ENCODE measurements at regions not wholly inside any gene's neighbourhood (a gene's known extent, or its start where the extent isn't known, plus 50 kb on each side); places are given as distances from the start of the nearest gene placed in this dataset.
"Not testable (repeated sequence)": the region's sequence is repeated elsewhere in the genome, so short reads cannot be mapped to it uniquely, and the experiment has no call there.

DNA sequence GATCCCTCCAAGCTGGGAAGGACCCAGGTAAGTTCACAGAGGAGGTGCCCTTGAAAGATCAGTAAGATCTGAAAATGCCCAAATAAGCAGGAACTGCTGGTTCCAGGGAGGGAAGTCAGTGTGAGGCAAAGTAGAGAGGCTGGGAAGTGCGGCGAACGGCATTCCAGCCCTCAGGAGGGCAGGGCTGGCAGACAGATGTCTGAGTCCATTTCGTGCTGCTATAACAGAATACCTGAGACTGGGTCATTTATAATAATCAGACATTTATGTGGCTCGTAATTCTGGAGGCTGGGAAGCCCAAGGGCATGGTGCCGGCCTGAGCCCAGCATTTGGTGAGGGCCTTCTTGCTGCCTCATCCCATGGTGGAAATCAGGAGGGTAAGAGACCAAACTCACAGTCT is 105.1 kb downstream of the TNFRSF13B start:
- H3K36me3 ChIP-seq (ENCODE audit: low read depth); DNase-seq (ENCODE audit: low spot score); H3K4me1 ChIP-seq (ENCODE audit: insufficient read depth, poor library complexity, severe bottlenecking); H3K4me3 ChIP-seq (ENCODE audit: severe bottlenecking); H3K27ac ChIP-seq (ENCODE audit: poor library complexity, severe bottlenecking); ATAC-seq (ENCODE audit: low read depth); H3K9me3 ChIP-seq (ENCODE audit: severe bottlenecking); H3K27me3 ChIP-seq (ENCODE audit: insufficient read depth, poor library complexity, severe bottlenecking): not testable (repeated sequence)

DNA sequence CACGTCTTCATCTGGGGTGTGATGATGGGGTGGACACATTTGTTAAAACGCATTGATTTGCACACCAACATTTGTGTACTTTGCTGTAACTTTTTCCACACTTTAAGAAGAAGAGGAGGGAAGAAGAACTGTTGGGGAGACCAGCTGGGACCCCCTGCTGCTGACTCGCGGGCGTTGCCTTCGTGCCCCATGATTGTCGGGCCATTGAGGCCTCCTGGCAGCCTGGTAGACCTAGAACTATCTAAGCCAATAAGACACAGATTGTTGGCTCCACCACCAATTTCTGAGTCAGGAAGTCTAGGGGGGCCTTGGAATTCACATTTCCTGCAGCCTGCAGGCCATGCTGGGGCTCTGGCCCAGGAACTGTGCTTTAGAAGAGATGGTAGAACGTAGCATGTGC is 105.5 kb downstream of the TNFRSF13B start:
- TF ChIP-seq, protein P1, sequence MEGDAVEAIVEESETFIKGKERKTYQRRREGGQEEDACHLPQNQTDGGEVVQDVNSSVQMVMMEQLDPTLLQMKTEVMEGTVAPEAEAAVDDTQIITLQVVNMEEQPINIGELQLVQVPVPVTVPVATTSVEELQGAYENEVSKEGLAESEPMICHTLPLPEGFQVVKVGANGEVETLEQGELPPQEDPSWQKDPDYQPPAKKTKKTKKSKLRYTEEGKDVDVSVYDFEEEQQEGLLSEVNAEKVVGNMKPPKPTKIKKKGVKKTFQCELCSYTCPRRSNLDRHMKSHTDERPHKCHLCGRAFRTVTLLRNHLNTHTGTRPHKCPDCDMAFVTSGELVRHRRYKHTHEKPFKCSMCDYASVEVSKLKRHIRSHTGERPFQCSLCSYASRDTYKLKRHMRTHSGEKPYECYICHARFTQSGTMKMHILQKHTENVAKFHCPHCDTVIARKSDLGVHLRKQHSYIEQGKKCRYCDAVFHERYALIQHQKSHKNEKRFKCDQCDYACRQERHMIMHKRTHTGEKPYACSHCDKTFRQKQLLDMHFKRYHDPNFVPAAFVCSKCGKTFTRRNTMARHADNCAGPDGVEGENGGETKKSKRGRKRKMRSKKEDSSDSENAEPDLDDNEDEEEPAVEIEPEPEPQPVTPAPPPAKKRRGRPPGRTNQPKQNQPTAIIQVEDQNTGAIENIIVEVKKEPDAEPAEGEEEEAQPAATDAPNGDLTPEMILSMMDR (IDR thresholded peaks at IDR 0.05; ENCODE audit: poor library complexity, severe bottlenecking), result no peak
- H3K27me3 ChIP-seq (ENCODE audit: insufficient read depth, poor library complexity, severe bottlenecking), result no peaks in the 10 kb centered on the region
- no peaks in the 10 kb centered on the region for H3K9me3 ChIP-seq (ENCODE audit: severe bottlenecking)
- H3K4me3 ChIP-seq (ENCODE audit: severe bottlenecking), result no peak overlapping the region
- H3K36me3 ChIP-seq (ENCODE audit: low read depth), result no peaks in the 10 kb centered on the region
- DNase-seq (ENCODE audit: low spot score), result no peak
- H3K27ac ChIP-seq (ENCODE audit: poor library complexity, severe bottlenecking), result peak overlapping the region; percentile 31
- no peak for ATAC-seq (ENCODE audit: low read depth)
- H3K4me1 ChIP-seq (ENCODE audit: insufficient read depth, poor library complexity, severe bottlenecking), result no peaks in the 10 kb centered on the region

DNA sequence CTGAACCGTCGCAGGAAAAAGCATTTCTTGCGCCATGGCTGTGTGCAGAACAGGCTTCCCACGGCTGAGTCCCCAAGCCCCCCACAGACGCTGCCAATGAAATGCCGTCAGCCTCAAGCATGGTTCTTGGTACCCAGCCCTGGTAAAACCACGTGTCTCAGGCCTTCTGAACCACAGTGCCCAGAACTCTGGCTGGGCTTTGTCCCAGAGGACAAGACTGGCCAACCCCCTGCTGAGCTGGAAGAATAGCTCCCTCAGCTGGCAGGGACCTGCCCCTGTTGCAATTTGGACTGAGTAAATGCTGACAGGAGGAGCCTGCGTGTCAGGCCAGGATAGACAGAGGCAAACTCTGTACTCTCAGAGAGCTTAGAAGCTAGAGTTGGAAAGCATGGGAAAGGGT is 106.2 kb downstream of the TNFRSF13B start:
- not testable (repeated sequence) for H3K4me3 ChIP-seq (ENCODE audit: severe bottlenecking); H3K27me3 ChIP-seq (ENCODE audit: insufficient read depth, poor library complexity, severe bottlenecking); H3K4me1 ChIP-seq (ENCODE audit: insufficient read depth, poor library complexity, severe bottlenecking); H3K36me3 ChIP-seq (ENCODE audit: low read depth); H3K9me3 ChIP-seq (ENCODE audit: severe bottlenecking); DNase-seq (ENCODE audit: low spot score)
- peak; percentile 1; the same call in 1 of the 3 replicates for ATAC-seq (ENCODE audit: low read depth)
- peak overlapping the region; percentile 31 for H3K27ac ChIP-seq (ENCODE audit: poor library complexity, severe bottlenecking)

DNA sequence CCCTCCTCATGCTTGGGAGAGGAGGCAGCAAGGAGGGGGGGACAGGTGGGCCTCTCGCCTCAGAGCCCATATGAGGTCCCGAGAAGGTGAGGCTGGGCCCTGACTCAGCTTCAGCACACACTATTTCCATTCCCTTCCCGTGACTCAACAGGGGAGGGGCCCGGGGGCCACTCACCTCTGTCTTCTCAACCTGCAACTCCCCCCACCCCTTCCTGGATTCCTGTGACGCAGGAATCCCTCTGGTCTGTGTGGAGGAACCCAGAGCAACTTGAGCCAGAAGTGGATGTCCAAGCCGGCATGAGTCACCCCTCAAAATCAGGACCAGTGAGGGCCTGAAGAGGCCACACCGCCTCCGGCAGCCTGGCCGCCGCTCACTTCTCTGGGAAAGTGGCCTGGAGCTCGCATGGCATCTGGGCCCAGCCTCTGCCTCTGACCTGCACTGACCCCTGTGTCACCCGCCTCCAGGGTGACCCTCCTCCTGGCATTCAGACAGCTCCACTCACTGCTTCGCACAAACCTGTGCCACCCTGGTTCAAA is 106.8 kb downstream of the TNFRSF13B start:
- not testable (repeated sequence) for H3K27ac ChIP-seq (ENCODE audit: poor library complexity, severe bottlenecking); H3K36me3 ChIP-seq (ENCODE audit: low read depth); H3K27me3 ChIP-seq (ENCODE audit: insufficient read depth, poor library complexity, severe bottlenecking); DNase-seq (ENCODE audit: low spot score); H3K4me3 ChIP-seq (ENCODE audit: severe bottlenecking); H3K9me3 ChIP-seq (ENCODE audit: severe bottlenecking); H3K4me1 ChIP-seq (ENCODE audit: insufficient read depth, poor library complexity, severe bottlenecking)
- ATAC-seq (ENCODE audit: low read depth), result peak; percentile 84

DNA sequence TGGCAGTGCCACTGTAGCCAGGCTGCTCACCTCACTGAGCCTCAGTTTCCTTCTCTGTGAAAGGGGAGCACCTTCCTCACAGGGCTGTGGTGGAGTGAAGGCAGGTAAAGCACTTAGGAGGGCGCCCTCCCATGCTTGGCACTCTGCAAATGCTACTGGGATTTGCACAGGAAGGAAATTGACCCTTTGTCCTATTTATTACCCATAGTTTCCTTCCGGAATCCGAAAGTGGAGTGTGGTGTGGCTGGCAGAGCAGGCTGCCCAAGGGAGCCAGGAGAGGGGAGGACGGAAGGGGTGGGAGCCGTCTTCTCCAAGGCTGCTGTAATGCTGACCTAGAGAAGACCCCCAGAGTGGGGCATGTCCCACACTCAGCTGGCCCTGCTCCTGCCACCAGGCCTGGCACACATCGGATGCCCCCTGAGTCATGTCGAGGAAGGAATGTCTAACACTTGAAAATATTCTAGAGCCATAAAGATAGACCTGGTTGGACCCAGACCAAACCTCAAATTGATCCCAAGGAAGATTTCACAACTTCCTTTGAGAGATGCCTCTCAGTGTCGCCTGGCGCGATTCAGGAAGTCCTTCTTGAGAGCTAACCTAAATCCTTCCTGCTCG is 107.3 kb downstream of the TNFRSF13B start:
- H3K4me1 ChIP-seq (ENCODE audit: insufficient read depth, poor library complexity, severe bottlenecking); DNase-seq (ENCODE audit: low spot score); H3K4me3 ChIP-seq (ENCODE audit: severe bottlenecking); H3K9me3 ChIP-seq (ENCODE audit: severe bottlenecking); H3K27ac ChIP-seq (ENCODE audit: poor library complexity, severe bottlenecking); H3K27me3 ChIP-seq (ENCODE audit: insufficient read depth, poor library complexity, severe bottlenecking); H3K36me3 ChIP-seq (ENCODE audit: low read depth): not testable (repeated sequence)
- peak; percentile 3 for ATAC-seq (ENCODE audit: low read depth)

DNA sequence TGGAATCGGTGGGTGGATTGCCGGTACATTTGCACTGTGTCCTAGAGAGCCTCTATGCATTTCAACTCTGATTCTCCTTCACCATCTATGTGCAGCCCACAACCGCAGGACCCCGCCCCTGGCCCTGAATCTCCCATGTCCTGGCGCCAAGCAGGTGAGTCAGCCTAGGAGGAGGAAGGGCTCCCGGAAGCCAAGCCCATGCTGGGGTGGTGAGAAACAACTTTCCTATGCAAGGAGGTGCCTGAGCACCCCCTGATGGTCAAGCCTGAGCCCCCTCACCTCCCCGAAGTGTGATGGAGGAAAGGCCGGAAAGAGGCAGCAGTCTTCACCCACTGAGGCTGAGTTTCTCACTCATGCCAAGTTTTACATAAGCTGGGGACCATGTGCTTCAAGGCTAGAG is 110.8 kb downstream of the TNFRSF13B start:
- H3K27me3 ChIP-seq (ENCODE audit: insufficient read depth, poor library complexity, severe bottlenecking); H3K36me3 ChIP-seq (ENCODE audit: low read depth); H3K4me1 ChIP-seq (ENCODE audit: insufficient read depth, poor library complexity, severe bottlenecking); H3K9me3 ChIP-seq (ENCODE audit: severe bottlenecking); H3K4me3 ChIP-seq (ENCODE audit: severe bottlenecking): not testable (repeated sequence)
- ATAC-seq (ENCODE audit: low read depth), result peak; percentile 70
- DNase-seq (ENCODE audit: low spot score), result peak; percentile 81
- TF ChIP-seq, protein P1 (IDR thresholded peaks at IDR 0.05; ENCODE audit: poor library complexity, severe bottlenecking), result peak; percentile 60
- H3K27ac ChIP-seq (ENCODE audit: poor library complexity, severe bottlenecking), result peak overlapping the region; percentile 33

DNA sequence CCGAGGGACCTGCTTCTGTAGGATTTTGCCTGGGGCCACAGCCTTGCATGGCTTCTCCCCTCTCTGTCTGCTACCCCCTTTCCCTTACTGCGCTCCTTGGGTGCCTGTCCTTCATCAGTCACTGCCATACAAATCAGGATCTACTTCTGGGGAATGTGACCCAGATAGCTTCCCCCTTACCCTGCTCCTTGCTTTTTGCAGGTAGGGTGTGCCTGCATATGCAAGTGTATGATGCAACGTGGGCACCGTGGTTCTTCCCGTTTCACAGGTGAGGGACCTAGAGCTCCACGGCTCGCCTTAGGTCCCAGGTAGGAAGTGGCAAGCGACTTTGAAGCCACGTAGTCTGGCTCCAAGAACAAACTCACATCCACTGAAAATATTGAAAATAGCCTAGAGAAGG is 111.5 kb downstream of the TNFRSF13B start:
- peak overlapping the region; percentile 33 for H3K27ac ChIP-seq (ENCODE audit: poor library complexity, severe bottlenecking)
- not testable (repeated sequence) for ATAC-seq (ENCODE audit: low read depth); H3K36me3 ChIP-seq (ENCODE audit: low read depth); H3K4me1 ChIP-seq (ENCODE audit: insufficient read depth, poor library complexity, severe bottlenecking); H3K27me3 ChIP-seq (ENCODE audit: insufficient read depth, poor library complexity, severe bottlenecking); H3K4me3 ChIP-seq (ENCODE audit: severe bottlenecking); H3K9me3 ChIP-seq (ENCODE audit: severe bottlenecking); DNase-seq (ENCODE audit: low spot score)

DNA sequence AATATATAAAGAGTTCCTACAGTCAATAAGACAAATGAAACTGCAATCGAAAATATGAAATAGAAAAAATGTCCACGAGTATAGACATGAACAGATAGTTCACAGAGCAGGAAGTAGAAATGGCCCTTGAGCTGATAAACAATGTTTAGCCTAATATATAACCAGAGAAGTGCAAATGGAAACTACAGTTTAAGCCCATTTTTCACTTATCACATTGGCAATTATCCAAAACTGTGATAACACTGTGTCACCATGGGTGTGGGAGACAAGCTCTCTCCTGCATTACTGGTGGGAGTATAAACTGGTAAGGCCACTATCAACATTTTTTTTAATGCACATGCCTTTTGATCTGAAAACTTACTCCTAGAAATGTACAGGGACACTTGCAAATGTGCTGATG is 112.4 kb downstream of the TNFRSF13B start:
- ATAC-seq (ENCODE audit: low read depth), result not testable (repeated sequence)

DNA sequence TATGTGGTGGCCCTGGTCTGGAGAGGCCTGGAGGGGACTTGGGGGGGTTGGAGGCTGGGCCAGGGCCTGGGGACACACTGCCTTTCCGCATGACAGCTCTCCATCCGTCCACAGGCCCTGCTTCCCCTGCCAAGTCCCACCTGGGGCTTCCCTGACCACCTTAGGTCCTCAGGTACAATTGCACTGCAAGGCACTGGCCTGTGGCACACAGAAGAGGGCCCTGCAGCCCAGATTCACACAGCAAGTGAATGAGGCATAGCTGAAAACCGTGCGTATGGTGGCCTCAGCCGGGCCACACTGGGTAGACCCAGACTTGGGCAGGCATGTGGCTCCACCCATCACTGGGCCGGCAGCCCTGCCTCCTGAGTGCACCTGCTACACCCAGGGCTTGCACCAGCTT is 114.2 kb downstream of the TNFRSF13B start:
- H3K4me1 ChIP-seq (ENCODE audit: insufficient read depth, poor library complexity, severe bottlenecking); H3K4me3 ChIP-seq (ENCODE audit: severe bottlenecking); H3K9me3 ChIP-seq (ENCODE audit: severe bottlenecking); H3K27ac ChIP-seq (ENCODE audit: poor library complexity, severe bottlenecking); DNase-seq (ENCODE audit: low spot score); H3K36me3 ChIP-seq (ENCODE audit: low read depth); H3K27me3 ChIP-seq (ENCODE audit: insufficient read depth, poor library complexity, severe bottlenecking); ATAC-seq (ENCODE audit: low read depth): not testable (repeated sequence)

More for the DNA sequence above, 112.4 kb downstream of the TNFRSF13B start:
- not testable (repeated sequence) for H3K27me3 ChIP-seq (ENCODE audit: insufficient read depth, poor library complexity, severe bottlenecking); H3K9me3 ChIP-seq (ENCODE audit: severe bottlenecking); H3K27ac ChIP-seq (ENCODE audit: poor library complexity, severe bottlenecking); H3K4me3 ChIP-seq (ENCODE audit: severe bottlenecking); H3K36me3 ChIP-seq (ENCODE audit: low read depth); DNase-seq (ENCODE audit: low spot score); H3K4me1 ChIP-seq (ENCODE audit: insufficient read depth, poor library complexity, severe bottlenecking)

DNA sequence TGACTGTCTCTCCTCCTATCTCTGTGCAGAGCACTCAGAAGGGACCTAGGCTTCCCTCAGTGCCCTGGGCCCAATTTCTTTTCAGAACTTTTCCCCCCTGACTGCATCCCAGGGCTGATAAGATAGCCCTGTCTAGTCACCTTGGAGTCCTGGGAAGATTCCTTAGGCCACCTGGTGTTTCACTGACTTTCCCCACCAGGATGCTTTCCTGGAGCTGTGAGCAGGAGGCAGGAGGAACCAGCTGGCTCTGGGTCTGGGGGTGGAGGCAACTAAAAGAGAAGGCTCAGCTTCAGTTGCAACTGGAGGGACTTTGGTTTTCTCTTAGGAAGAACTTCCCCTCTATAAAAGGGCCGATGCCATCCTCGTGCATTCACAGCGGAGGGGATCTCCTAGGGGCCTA is 115.1 kb downstream of the TNFRSF13B start:
- not testable (repeated sequence) for H3K4me1 ChIP-seq (ENCODE audit: insufficient read depth, poor library complexity, severe bottlenecking); H3K27ac ChIP-seq (ENCODE audit: poor library complexity, severe bottlenecking); DNase-seq (ENCODE audit: low spot score); H3K36me3 ChIP-seq (ENCODE audit: low read depth); H3K9me3 ChIP-seq (ENCODE audit: severe bottlenecking); H3K27me3 ChIP-seq (ENCODE audit: insufficient read depth, poor library complexity, severe bottlenecking); ATAC-seq (ENCODE audit: low read depth); H3K4me3 ChIP-seq (ENCODE audit: severe bottlenecking)
